HG02973 (cell line): ENCODE measurements at regions not wholly inside any gene's neighbourhood (a gene's known extent, or its start where the extent isn't known, plus 50 kb on each side); places are given as distances from the start of the nearest gene placed in this dataset.

ENCODE experiments used
- ATAC-seq: cut with Tn5 transposase; IDR thresholded peaks from one replicate; pipeline ENCODE4 v1.9.1; 2021; ENCODE audit warnings: moderate library complexity; ENCODE audit not compliant: unreplicated experiment

DNA sequence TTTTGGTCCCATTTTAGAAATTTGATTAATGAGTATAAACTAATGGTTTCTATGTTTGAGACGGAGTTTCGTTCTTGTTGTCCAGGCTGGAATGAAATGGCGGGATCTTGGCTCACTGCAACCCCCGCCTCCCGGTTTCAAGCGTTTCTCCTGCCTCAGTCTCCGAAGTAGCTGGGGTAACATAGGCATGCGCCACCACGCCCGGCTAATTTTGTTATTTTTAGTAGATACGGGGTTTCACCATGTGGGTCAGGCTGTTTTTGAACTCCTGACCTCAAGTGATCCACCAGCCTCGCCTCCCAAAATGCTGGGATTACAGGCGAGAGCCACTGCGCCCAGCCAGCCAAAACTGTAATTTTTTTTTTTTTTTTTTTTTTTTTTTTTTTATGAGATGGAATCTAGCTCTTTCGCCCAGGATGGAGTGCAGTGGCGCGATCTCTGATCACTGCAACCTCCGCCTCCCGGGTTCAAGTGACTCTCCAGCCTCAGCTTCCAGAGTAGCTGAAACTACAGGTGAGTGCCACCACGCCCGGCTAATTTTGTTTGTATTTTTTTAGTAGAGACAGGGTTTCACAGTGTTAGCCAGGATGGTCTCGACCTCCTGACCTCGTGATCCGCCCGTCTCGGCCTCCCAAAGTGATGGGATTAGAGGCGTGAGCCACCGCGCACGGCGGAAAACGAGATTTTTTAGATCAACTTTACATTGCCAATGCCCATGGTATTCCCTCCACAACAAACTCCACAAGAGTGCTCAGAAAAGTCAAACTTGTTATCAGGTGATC, 127.8 kb downstream of the HFE start:
- ATAC-seq: no peak

DNA sequence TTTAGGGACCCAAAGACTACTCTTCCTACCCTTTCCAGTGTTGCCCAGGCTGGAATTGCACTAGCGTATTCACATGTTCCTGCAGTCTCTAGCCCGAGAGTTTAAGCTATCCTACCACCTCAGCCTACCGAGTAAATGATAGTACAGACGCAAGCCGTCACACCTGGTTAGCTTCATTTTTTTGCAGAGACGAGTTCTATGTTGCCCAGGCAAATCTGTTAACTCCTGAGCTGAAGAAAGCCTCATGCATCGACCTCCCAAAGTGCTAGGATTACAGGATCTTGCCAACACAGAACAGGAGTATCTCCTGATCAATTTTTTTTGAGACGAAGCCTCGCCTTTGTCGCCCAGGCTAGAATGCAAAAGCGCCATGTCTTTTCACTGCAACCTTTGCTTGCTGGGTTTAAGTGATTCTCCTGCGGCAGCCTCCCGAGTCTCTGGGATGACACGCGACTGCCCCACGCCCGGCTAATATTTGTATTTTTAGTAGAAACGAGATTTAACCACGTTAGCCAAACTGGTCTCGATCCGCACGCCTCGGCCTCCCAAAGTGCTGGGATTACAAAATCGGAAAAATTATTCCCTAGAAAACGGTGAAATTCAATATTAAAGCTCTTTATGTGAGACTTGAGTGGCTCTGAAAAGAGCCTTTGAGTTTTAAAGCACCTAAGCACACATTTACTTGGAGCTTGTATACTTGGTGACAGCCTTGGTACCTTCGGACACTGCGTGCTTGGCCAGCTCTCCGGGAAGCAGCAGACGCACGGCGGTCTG, 128.5 kb downstream of the HFE start:
- peak; percentile 21 for ATAC-seq

DNA sequence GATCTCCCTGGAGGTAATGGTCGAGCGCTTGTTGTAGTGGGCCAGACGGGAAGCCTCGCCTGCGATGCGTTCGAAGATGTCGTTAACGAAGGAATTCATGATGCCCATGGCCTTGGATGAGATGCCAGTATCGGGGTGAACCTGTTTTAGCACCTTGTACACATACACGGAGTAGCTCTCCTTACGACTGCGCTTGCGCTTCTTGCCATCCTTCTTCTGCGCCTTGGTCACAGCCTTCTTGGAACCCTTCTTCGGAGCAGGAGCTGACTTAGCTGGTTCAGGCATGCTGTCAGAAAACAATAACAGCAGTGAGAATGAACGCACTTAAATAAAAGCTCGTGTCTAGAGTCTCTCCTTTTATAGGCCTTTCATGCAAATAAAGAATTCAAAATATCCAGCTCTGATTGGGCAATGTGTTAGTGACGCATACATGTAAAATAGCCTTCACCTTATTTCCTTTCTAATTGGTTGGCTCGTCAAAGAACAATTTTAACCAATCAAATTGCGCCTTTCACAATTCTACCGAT, 129.2 kb downstream of the HFE start:
- peak; percentile 67 for ATAC-seq

DNA sequence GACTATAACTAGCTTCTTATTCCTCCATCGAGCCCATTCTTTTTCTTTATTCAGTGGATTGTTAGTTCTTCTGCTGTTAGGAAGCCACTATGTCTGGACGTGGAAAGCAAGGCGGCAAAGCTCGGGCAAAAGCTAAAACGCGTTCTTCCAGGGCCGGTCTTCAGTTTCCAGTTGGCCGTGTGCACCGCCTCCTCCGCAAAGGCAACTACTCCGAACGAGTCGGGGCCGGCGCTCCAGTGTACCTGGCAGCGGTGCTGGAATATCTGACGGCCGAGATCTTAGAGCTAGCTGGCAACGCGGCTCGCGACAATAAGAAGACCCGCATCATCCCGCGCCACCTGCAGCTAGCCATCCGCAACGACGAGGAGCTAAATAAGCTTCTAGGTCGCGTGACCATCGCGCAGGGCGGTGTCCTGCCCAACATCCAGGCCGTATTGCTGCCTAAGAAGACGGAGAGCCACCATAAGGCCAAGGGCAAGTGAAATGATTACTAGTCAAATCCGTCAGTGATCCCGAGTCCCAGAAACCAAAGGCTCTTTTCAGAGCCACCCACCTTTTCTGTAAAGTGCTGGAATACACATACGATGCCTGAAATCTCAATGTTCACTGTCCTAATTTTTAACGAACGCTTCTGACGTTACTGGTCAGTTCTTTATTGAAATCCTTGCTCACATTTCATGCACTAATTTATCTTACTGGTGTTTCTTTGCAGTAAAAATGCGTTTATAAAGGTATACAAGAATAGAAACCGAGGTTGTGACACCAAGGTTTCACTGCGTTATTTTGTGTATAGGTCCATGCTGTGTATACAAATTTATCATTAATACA, 129.9 kb downstream of the HFE start:
- ATAC-seq: peak; percentile 41

DNA sequence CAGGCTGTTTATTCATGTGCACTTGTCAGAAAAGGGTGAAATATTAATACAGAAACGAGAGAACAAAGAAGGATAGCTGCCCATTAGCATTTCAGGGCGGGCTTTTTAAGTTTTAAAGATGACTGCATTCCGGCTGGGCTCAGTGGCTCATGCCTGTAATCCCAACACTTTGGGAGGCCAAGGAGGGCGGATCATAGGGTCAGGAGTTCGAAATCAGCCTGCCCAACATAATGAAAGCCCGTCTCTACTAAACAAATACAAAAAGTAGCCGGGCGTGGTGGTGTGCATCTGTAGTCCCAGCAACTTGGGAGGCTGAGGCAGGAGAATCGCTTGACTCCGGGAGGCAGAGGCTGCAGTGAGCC, 130.5 kb downstream of the HFE start:
- ATAC-seq: no peak

DNA sequence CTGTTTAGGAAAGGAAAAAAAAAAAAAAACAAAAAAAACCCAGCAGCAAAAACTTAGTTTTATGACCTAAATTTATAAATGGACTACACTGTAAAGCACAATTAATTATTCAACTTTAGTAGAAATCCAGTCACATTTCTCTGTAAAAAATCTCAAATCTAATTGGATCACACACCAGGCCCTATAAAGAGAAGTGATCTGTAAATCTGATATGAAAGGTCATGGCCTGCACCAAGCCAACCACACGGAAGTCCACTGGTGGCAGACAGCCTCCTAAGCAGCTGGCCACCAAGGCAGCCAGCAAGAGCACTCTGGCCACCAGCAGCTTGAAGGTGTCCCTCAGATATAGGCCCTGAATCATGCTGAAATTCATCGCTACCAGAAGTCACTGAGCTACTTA, 131.6 kb downstream of the HFE start:
- ATAC-seq: no peak

DNA sequence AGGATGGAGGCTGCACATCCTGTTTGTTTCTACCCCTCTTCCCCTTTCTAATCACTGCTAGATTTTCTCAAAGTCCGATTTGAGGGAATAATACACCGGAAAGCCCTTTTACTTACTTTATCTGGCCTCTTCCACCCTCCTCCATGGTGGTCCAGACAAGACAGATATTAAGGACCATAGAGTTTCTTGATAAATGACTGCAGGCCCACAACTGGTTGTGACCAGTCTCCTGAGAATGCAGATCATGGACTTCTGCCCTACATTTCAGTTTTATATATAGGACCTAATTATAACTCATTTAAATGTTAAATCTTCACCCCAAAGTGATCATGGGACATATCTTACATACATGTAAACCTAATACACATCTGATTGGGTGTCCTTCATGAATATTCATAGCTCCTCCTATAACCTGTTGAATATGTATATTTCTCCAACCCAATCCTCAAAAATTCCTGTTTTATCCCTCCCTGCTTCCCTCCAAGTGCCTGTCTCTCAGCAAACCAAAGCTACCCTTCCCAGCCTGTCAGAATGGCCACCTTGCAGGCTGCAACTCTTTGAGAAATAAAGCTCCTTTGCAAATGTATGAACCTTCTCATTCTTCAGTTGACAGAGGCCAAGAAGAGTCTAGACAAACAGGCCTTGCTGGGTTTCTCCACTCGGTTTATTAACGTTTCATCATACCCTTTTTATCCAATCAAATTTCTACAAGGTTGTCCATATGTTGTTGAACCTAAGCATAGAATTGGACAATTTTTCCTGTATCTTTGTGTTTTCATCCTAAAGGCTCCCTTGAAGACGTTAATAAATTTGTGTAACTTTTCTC, 133.1 kb downstream of the HFE start:
- ATAC-seq: no peak

DNA sequence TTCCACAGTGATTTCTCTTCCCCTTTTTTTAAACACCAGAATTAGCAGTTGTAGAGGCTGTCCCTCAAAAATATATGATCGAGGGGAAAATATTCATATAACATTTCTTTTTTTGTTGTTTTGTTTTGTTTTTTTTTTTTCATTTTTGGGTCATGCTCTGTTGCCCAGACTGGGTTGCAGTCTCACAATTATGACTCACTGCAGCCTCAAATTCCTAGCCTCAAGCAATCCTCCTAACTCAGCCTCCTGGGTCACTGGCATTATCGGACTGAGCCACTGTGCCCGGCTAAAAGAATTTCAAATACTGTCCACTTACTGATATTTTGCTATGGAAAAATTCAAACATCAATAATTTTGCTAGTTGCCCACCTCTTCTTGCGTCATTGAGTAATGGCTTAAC, 134.0 kb downstream of the HFE start:
- no peak for ATAC-seq

DNA sequence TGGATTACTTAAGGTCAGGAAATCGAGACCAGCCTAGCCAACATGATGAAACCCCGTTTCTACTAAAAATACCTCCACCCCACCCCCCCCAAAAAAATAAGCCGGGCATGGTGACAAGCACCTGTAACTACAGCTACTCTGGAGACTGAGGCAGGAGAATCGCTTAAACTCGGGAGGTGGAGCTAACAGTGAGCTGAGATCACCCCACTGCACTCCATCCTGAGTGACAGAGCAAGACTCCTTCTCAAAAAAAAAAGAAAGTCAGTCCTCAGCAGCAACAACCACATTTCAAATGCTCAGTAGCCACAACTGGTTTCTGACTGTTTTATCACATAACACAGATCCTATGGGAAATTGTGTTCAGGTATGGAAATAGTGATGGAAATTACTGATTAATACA, 135.3 kb downstream of the HFE start:
- no peak for ATAC-seq

DNA sequence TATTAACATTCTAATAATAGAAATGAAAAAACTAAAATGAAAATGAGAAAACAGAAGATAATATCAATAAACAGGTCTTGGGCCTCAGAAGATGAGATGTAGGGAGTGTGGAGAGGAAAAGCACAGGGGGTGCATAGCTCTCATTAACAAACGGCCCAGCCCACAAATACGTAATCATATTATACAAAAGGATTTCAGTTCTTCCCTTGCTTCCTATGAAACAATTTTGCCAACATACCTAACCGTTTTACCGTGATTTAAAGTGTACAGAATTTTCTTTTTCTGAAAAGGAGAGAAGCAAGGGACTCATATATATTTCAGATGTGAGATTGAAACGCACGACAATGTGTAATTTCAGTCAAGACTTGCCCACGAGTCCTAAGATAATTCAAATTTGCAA, 136.0 kb downstream of the HFE start:
- peak; percentile 3 for ATAC-seq

DNA sequence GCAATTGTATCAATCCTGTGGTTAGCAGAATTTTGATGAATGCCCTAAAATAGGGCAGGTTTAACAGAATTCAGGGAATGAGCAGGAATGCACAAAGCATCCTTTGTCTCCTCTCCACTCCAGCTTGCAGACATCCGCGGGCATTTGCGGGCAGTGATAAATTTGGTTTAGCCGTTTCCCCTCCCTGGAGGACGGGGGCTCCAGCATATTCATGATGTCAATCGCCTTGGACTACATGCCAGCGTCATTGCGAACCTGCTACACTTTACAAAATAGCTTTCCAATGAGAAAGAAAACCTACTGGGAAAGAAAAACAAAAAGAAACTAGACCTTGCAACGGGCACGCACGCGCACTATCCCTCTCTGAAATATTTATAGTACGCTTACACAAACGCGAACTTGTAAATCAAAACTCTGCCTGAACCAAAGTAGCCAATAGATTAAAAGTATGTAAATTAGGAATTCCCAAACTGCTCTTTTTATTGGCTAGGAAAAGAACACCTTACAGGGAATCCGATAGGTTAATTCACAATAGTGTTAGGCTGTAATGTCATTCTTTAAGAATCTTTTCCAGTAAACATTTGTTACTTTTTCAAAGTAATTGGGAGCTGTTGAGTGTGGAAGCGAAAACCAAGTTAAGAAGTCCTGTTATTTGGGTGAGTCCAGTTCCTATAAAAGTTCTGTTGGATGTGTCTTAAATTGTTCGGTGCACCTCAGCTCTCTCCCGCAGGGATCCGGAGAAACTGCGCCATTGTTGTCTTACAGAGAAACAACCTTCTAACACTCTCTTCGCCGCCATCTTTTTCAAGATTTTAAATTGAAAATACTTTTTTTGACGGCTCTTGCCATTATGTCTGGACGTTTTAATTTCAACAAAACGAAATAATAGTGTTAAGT, 136.7 kb downstream of the HFE start:
- peak; percentile 70 for ATAC-seq

DNA sequence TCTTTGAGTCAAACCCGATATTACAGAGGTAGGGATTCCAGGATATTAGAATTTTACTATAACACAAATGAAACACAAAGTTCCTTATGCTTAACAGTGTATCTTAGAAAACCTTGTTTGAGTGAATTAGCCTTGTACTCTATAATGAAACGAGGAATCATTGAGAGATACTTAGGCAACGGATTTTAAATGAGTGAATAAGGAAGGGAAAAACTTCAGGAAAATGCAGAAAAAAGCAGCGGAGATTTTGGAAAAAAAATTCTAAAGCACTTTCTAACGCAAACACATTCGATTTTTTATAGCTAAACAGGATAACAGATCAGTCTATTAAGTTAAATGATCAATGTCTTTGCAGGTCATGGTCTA, 137.3 kb downstream of the HFE start:
- no peak for ATAC-seq

DNA sequence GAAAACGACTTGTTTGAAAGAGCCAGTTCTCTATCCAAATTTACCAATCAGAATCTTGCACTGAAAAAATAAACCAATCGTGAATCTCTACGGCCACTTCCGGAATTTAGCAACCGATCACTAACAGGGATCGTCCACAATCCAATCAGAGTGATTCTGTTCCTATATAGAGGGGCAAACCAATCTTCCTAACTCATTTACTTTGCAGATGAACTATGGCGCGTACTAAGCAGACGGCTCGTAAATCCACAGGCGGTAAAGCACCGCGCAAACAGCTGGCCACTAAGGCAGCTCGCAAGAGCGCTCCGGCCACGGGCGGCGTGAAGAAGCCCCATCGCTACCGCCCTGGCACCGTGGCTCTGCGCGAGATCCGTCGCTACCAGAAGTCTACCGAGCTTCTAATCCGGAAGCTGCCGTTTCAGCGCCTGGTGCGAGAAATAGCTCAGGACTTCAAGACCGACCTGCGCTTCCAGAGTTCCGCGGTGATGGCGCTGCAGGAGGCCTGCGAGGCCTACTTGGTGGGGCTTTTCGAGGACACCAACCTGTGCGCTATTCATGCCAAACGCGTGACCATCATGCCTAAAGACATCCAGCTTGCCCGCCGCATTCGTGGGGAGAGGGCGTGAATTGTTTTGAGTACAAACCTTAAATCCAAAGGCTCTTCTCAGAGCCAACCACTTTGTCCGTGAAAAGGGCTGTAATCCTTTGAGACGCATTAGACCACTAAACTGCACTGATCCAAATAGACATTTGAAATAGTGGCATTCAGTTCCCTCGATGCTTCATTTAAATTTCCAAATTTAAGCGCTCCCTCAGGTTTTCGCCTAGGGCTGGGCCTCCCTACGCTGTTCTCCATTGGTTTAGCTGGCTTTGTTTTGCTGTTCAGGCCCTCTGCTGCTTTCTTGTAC, 138.0 kb downstream of the HFE start:
- ATAC-seq: no peak

DNA sequence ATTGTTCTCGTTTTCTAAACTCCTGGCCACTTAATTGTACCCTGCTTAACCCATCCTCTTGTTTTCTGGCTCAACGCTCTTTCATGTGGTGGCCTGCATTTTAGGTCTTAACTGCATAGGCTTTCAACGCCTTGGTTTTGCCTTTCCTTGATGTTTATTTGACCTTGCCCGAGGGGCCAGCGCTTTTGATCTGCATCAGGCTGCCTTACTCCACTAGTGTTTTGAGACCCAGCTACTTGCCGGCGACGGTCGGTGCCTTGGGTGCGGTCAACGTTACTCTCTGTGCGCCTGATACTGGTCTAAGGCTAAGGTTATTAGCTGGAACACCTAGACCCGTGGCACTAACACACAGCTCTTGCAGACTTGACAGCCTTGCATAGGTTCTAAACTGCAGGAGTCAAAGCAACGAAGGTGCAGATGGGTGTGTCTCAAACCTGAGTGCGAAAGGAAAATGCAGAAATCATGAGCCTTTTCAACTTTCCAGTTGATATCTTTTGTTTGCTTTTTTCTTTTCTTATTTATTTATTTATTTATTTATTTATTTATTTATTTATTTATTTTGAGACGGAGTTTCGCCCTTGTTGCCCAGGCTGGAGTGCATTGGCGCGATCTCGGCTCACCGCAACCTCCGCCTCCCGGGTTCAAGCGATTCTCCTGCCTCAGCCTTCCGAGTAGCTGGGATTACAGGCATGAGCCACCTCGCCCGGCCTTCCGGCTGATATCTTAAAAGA, 138.8 kb downstream of the HFE start:
- no peak for ATAC-seq

DNA sequence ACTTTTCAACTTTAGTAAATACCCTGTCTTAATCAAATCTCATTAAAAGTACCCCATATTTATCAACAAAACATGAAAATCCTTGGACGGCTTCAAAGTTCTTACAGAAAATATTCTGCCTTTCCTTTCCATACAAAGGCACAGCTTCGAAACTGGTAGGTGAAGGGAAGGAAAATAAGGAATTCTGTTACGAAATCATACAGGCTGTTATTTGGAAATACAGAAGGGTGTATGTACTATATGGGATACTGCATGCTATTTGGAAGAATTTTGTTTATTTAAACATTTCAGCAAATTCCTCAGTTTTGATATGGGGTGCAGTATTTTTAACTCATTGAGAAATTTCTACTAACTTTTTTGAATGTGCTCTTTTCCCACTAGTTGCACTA, 138.4 kb upstream of the BTN3A2 start:
- ATAC-seq: no peak

DNA sequence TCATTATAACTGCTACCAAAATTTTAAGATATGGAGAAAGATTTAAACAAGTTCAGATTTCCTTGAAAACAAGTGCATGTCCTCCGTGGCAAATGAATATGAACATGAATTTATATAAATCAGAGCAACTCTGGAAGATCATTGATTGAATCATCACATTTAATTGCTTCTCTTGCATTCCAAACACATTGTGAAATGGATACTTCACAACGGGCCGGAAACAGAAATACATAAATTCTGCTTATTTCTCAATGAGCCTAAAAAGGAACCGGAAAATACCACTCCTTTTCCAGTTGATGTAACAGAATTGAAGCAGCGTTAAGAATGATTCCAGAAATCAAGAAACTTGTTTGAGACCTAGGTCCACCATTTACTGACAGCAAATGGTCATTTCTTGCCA, 134.6 kb upstream of the BTN3A2 start:
- ATAC-seq: no peak

DNA sequence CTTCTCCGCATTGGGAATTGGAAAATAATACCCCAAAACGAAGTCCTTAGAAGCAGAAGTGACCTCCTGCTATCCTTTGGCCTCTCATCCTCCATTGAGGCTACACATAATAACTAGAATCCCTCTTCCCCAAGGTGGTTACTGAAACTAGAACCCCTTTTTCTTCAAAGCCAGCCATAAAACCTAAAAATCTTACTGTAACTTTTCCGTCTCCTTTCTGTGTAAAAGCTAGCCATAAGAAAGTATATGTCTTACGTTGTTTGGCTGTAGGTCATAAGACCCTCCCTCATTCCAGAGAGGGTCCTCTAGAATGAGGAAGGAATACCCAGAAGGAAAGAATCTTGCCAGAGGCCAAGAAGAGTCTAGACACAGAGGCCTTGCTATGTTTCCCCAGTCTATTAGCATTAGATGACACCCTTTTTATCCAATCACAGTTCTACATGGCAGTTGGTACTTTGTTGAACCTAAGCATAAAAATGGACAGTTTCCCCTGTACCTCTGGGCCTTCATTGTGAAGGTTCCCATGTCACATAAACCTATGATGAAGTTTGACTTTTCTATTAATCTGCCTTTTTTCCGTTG, 133.9 kb upstream of the BTN3A2 start:
- no peak for ATAC-seq
